22Rv1 (cell line): ENCODE measurements at regions not wholly inside any gene's neighbourhood (a gene's known extent, or its start where the extent isn't known, plus 50 kb on each side); places are given as distances from the start of the nearest gene placed in this dataset.

ENCODE experiments used
- CTCF ChIP-seq: fragments of 450-650 bp; IDR thresholded peaks from 2 replicates; pipeline ENCODE4 v1.5.1; 2017; ENCODE audit warnings: mild to moderate bottlenecking
- ZFX ChIP-seq: fragments of 450-650 bp; IDR thresholded peaks from 2 replicates; pipeline ENCODE4 v1.6.1; 2017; ENCODE audit warnings: antibody characterized with exemption, borderline replicate concordance

DNA sequence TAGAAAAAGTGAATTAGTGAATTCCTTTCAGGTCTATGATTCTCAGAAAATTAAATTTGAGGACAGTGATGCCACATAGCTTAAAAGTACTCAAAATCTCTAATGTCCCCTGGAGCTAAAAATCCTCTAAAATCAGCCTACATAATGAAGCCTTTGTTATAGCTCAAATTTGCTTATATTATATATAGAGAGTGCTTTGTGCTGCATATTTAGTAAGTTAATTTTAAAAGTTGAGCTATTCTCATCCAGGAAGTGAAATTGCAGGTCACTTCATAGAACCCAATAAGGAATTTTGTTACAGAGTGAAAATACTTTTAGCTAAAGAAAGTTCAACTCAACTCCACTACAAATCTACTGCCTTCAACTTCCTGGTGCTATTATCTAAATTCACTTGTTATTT, 507.5 kb upstream of the MAP3K7 start:
- TF ChIP-seq CTCF: no peak
- no peak for TF ChIP-seq ZFX
